ENCODE measurements at regions not wholly inside any gene's neighbourhood (a gene's known extent, or its start where the extent isn't known, plus 50 kb on each side); places are given as distances from the start of the nearest gene placed in this dataset.

DNA sequence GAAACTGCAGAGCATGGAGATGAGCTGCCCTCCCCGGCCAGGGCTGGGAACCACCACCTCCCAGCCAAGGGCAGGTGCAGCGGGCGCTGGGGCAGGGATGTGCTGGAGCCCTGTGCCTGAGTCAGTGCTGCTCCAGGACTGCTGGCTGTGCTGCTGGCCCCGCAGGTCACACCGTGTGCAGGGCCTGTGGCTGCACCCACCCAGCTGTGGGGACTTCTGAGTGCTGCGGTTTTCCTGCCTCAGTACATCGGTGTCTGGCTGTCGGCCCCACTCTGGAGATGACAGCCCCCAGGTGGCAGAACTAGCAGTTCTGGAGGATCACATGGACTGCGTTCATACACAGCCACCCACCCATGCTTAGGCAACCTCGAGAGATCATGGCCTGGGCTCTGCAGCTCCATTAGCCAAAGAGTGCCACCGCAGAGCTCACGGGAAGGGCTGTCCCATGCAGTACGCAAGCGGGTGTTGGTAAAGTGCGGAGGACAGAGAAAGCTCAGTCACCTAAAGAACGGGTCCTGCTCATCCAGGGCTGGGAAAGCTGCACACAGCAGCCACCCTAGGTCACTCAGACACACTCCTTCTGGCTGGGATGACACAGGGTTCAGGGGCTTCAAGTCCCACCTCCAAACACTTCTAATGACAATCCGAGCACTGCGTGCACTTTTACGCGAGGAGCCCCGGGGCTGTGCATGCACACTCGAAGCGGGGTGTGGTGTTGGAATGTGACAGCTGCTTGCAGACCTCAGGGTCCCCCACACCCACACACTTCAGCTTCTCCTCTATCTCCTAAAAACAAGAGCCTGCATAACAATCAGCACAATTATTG is 198.1 kb upstream of the PPP2R2D start:
- H3K9me3 ChIP-seq = peaks cover 13% of the 10 kb centered on the region; the same call in 1 of the 3 replicates
- no peak for TF ChIP-seq ESRRA (IDR thresholded peaks at IDR 0.05; ENCODE audit: borderline replicate concordance, low read length)
- TF ChIP-seq CHD4 (IDR thresholded peaks at IDR 0.05; ENCODE audit: borderline replicate concordance) = no peak
- TF ChIP-seq MYC (IDR thresholded peaks at IDR 0.05; ENCODE audit: borderline replicate concordance, low read length) = no peak
- no peak for TF ChIP-seq CTCF (IDR thresholded peaks at IDR 0.05)
- no peak for TF ChIP-seq ZNF302 (CRISPR knock-in tag; IDR thresholded peaks at IDR 0.05)
- no peak for TF ChIP-seq RARB (CRISPR knock-in tag; IDR thresholded peaks at IDR 0.05)
- no peak for TF ChIP-seq SREBF2 (IDR thresholded peaks at IDR 0.05)
- no peak for TF ChIP-seq EHMT2 (IDR thresholded peaks at IDR 0.05; ENCODE audit: low read depth)
- TF ChIP-seq GATA3 (IDR thresholded peaks at IDR 0.05; ENCODE audit: borderline replicate concordance) = no peak

DNA sequence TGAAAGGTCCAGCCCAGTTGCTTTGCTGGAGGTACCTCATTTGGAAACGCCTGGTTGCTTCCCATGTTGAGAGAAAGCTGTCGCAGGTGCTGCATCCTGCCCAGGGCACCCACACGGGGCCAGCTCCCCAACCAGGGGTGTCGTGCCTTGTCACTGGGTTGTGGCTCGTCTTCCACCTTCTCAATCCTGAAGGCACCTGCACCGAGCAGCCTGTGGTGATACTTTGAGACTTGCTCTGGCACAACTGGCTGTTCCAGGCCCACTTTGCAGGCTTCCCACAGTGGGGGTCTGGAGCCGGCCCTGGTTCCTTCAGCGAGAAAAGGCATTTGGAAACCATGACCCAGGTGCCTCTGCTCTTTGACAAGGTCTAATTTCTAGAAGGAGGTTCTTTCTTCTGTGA is 197.3 kb upstream of the PPP2R2D start:
- WGBS (ENCODE audit: missing lambda C conversion rate) = 28% methylated on average over 6 of the region's 8 CpGs
- DNase-seq (ENCODE audit: low read depth in 1 of 2, low spot score in 1 of 2) (no peak), ATAC-seq (no peak), FAIRE-seq (no peak)
- ChIA-PET CTCF (no interaction called here), POLR2A (no interaction called here)
- TF ChIP-seq KDM1A (IDR thresholded peaks at IDR 0.05; ENCODE audit: low read depth) (no peak), EP300 (IDR thresholded peaks at IDR 0.05) (no peak), CTCF (IDR thresholded peaks at IDR 0.05) (no peak), MAZ (IDR thresholded peaks at IDR 0.05; ENCODE audit: borderline replicate concordance, low read depth, low read length) (no peak), TP53 (CRISPR knock-in tag; IDR thresholded peaks at IDR 0.05) (no peak), HOXA7 (CRISPR knock-in tag; IDR thresholded peaks at IDR 0.05) (no peak), KDM5A (IDR thresholded peaks at IDR 0.05) (no peak), ESRRA (IDR thresholded peaks at IDR 0.05; ENCODE audit: borderline replicate concordance, low read length) (no peak), MAFK (IDR thresholded peaks at IDR 0.05; ENCODE audit: partially characterized antibody) (no peak), CBX2 (IDR thresholded peaks at IDR 0.05; ENCODE audit: borderline replicate concordance, low read depth) (no peak)
- TF ChIP-seq, protein P1, sequence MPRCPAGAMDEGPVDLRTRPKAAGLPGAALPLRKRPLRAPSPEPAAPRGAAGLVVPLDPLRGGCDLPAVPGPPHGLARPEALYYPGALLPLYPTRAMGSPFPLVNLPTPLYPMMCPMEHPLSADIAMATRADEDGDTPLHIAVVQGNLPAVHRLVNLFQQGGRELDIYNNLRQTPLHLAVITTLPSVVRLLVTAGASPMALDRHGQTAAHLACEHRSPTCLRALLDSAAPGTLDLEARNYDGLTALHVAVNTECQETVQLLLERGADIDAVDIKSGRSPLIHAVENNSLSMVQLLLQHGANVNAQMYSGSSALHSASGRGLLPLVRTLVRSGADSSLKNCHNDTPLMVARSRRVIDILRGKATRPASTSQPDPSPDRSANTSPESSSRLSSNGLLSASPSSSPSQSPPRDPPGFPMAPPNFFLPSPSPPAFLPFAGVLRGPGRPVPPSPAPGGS (IDR thresholded peaks at IDR 0.05) = no peak
- Histone ChIP-seq H3K4me2 (no peak overlapping the region), H3K9me3 (peaks cover 13% of the 10 kb centered on the region; the same call in 1 of the 3 replicates), H3K27ac (no peak overlapping the region), H3K4me1 (no peaks in the 10 kb centered on the region), H3K4me3 (no peak overlapping the region)

More for the DNA sequence above, 198.1 kb upstream of the PPP2R2D start:
- Histone ChIP-seq H3K4me2 (no peak overlapping the region), H3K4me1 (no peaks in the 10 kb centered on the region), H3K4me3 (no peak overlapping the region), H3K27ac (no peak overlapping the region)
- 55% methylated on average over 15 of the region's 23 CpGs for WGBS (ENCODE audit: missing lambda C conversion rate)
- FAIRE-seq (no peak), ATAC-seq (no peak), DNase-seq (ENCODE audit: low read depth in 1 of 2, low spot score in 1 of 2) (no peak)
- ChIA-PET POLR2A (no interaction called here), CTCF (no interaction called here)
